Lower leg skin (tissue), 4 donors: ENCODE measurements at regions not wholly inside any gene's neighbourhood (a gene's known extent, or its start where the extent isn't known, plus 50 kb on each side); places are given as distances from the start of the nearest gene placed in this dataset.

ENCODE experiments used
- DNase-seq, 2 donors: peaks; one replicate each; pipeline ENCODE4 v3.0.0-alpha.2; 2019; ENCODE audit warnings: low spot score in 2 of 2
- H3K4me3 ChIP-seq: fragments of 200-600 bp; sonication (generic); 2 replicates; pipeline ENCODE4 v1.5.1; 2017; ENCODE audit warnings: mild to moderate bottlenecking, low read depth; ENCODE audit not compliant: poor library complexity, severe bottlenecking
- POLR2A ChIP-seq, 2 donors: fragments of 450-650 bp; IDR thresholded peaks; one replicate each; pipeline ENCODE4 v1.6.1; 2016 to 2017; ENCODE audit warnings: antibody characterized with exemption in 2 of 2, mild to moderate bottlenecking in 1 of 2, moderate library complexity in 1 of 2
- WGBS, 2 donors: methylation state at CpG; one replicate each; pipeline ENCODE4 v1.1.5; 2018; 5-methylcytosine and 5-hydroxymethylcytosine counted together
- intact Hi-C: fragments of 100-400 bp; cut with DNase I; formaldehyde crosslinking; loops from one replicate; pipeline ENCODE4 v1.15.0; 2023; ENCODE audit warnings: low total_unique reads
- TF ChIP-seq, protein P1 (sequence below), 3 donors: fragments of 450-650 bp; IDR thresholded peaks; one replicate each; pipeline ENCODE4 v1.5.1; 2016; ENCODE audit warnings: antibody characterized with exemption in 3 of 3, mild to moderate bottlenecking in 3 of 3, moderate library complexity in 2 of 3

DNA sequence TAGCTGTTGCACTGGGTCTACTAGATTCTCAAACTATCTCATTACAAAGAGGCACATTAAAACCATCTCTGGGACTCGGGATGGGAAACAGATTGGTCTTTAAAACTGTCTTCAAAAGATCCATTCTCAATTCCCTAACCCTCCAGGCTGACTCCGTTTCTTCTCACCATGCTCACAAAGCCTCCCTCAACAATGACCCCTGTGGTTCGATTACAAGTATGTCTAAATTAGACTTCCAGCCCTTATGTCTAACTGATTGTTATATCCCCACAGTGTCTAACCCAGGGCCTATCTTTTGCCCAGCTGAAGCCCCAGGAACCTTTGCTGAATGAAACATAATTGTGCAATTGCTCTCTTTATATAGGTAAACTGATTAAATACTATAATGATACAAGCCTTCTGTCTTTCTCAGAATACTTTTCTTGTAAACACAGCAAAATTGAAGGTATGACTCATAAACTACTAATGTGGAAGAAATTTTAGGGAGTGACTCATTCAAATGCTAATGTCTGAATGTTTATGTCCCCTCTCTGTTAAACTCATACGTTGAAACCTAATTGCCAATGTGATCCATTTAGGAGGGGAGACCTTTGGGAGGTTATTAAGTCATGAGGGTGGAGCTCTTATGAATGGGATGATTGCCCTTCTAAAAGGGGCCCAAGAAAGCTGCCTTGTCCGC, 65.6 kb upstream of the DAB1 start:
- TF ChIP-seq, protein P1, sequence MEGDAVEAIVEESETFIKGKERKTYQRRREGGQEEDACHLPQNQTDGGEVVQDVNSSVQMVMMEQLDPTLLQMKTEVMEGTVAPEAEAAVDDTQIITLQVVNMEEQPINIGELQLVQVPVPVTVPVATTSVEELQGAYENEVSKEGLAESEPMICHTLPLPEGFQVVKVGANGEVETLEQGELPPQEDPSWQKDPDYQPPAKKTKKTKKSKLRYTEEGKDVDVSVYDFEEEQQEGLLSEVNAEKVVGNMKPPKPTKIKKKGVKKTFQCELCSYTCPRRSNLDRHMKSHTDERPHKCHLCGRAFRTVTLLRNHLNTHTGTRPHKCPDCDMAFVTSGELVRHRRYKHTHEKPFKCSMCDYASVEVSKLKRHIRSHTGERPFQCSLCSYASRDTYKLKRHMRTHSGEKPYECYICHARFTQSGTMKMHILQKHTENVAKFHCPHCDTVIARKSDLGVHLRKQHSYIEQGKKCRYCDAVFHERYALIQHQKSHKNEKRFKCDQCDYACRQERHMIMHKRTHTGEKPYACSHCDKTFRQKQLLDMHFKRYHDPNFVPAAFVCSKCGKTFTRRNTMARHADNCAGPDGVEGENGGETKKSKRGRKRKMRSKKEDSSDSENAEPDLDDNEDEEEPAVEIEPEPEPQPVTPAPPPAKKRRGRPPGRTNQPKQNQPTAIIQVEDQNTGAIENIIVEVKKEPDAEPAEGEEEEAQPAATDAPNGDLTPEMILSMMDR (IDR thresholded peaks at IDR 0.05) = no peak
- TF ChIP-seq POLR2A (IDR thresholded peaks at IDR 0.05) = no peak
- intact Hi-C loops = no loop called here
- WGBS, 2 donors = 64 to 75% methylated on average over 5 of the region's 5 CpGs
- DNase-seq = no peak
- no peak overlapping the region for H3K4me3 ChIP-seq

- TF ChIP-seq POLR2A (IDR thresholded peaks at IDR 0.05) = no peak
- TF ChIP-seq, protein P1 (IDR thresholded peaks at IDR 0.05) = no peak
Measured at GRCh38 chr1:57485643-57486042, 61.8 kb upstream of the DAB1 start.

GRCh38 chr1:57483954-57484353, 60.1 kb upstream of the DAB1 start:
- no peak overlapping the region for H3K4me3 ChIP-seq
- intact Hi-C loops = no loop called here

More at GRCh38 chr1:57485643-57486042, 61.8 kb upstream of the DAB1 start:
- H3K4me3 ChIP-seq = no peak overlapping the region
- intact Hi-C loops = no loop called here
- no peak for DNase-seq
- WGBS, 2 donors = 54 to 58% methylated on average over 4 of the region's 4 CpGs

DNA sequence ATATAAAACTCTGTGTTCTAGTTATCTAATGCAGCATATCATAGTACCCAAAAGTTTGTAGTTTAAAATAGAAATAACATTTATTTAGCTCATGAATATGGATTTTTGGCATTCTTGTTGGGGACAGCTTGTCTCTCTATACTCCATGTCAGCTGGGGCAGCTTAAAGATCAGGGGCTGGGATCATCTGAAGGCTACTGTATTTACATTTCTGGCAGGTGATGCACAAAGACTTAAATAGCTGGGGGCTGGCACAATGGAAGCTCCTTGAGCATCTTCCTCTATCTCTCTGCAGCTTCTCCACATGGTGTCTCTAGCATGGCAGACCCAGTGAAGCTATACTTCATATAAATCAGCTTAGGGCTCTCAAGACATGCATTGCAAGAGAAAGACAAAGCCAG, 55.6 kb upstream of the DAB1 start:
- H3K4me3 ChIP-seq = no peak overlapping the region
- no peak for DNase-seq
- no peak for TF ChIP-seq POLR2A (IDR thresholded peaks at IDR 0.05)
- TF ChIP-seq, protein P1 (IDR thresholded peaks at IDR 0.05) = no peak
- intact Hi-C loops = no loop called here

More at GRCh38 chr1:57483954-57484353, 60.1 kb upstream of the DAB1 start:
- no peak for DNase-seq
- WGBS, 2 donors = 84 to 96% methylated on average over 1 of the region's 1 CpG
- TF ChIP-seq, protein P1 (IDR thresholded peaks at IDR 0.05) = no peak
- TF ChIP-seq POLR2A (IDR thresholded peaks at IDR 0.05) = no peak

- 91 to 96% methylated on average over 5 of the region's 5 CpGs for WGBS, 2 donors
- DNase-seq = no peak
- TF ChIP-seq, protein P1 (IDR thresholded peaks at IDR 0.05) = no peak
- TF ChIP-seq POLR2A (IDR thresholded peaks at IDR 0.05) = no peak
- intact Hi-C loops = no loop called here
- H3K4me3 ChIP-seq = no peak overlapping the region
Measured at GRCh38 chr1:57475366-57475765, 51.5 kb upstream of the DAB1 start.
